C4-2B (cell line): ENCODE measurements at regions not wholly inside any gene's neighbourhood (a gene's known extent, or its start where the extent isn't known, plus 50 kb on each side); places are given as distances from the start of the nearest gene placed in this dataset.

Experiments
- CTCF ChIP-seq: fragments of 450-650 bp; conservative IDR thresholded peaks from 2 replicates; pipeline ENCODE4 v1.5.1; 2017; ENCODE audit warnings: mild to moderate bottlenecking
- ZFX ChIP-seq: fragments of 450-650 bp; IDR thresholded peaks from 2 replicates; pipeline ENCODE4 v1.6.1; 2017

- TF ChIP-seq CTCF (no peak), ZFX (no peak)
These were observed 115.0 kb upstream of the ARHGAP20 start for GRCh38 chr11:110827276-110827675.
